ENCODE measurements at regions not wholly inside any gene's neighbourhood (a gene's known extent, or its start where the extent isn't known, plus 50 kb on each side); places are given as distances from the start of the nearest gene placed in this dataset.

GRCh38 chr10:80718024-80718423, 180.3 kb downstream of the SH2D4B start (continued):
- TF ChIP-seq CHD1 (IDR thresholded peaks at IDR 0.05; ENCODE audit: low read depth, low read length) (no peak), JUND (IDR thresholded peaks at IDR 0.05; ENCODE audit: low read length) (no peak)
